ENCODE measurements at regions not wholly inside any gene's neighbourhood (a gene's known extent, or its start where the extent isn't known, plus 50 kb on each side); places are given as distances from the start of the nearest gene placed in this dataset.

GRCh38 chr15:100778831-100779288, 100.8 kb upstream of the ALDH1A3 start (continued):
- TF ChIP-seq ETV6 (conservative IDR thresholded peaks at IDR 0.05 in 1 of 2, IDR thresholded peaks at IDR 0.05 in 1 of 2; ENCODE audit: borderline replicate concordance in 1 of 2, low read depth in 1 of 2) (no peak), SREBF2 (IDR thresholded peaks at IDR 0.05; ENCODE audit: low read length) (no peak), RCOR1 (conservative IDR thresholded peaks at IDR 0.05; ENCODE audit: low read depth, low read length) (no peak), WRNIP1 (IDR thresholded peaks at IDR 0.05; ENCODE audit: borderline replicate concordance, low read depth, low read length) (no peak), MTA3 (IDR thresholded peaks at IDR 0.05; ENCODE audit: borderline replicate concordance, low read length) (no peak)

- ChIA-PET CTCF (no interaction called here), RAD21 (ENCODE audit: unreplicated experiment) (no interaction called here), POLR2A (no interaction called here), SMC1A (ENCODE audit: uncharacterized antibody, unreplicated experiment) (no interaction called here)
- FAIRE-seq (no peak), DNase-seq (ENCODE audit: low read depth, low spot score) (no peak), ATAC-seq (no peak)
- H2AFZ ChIP-seq (ENCODE audit: control insufficient read depth, low read depth, low read length) = no peak overlapping the region
- no peaks in the 10 kb centered on the region for H3K9me3 ChIP-seq (replicated peaks; ENCODE audit: control insufficient read depth, insufficient read depth, low read length)
- 31% methylated on average over 17 of the region's 17 CpGs for WGBS (ENCODE audit: insufficient coverage, insufficient replicate concordance, low lambda C conversion rate, missing lambda C conversion rate)
- no peak overlapping the region for H3K27ac ChIP-seq (ENCODE audit: control insufficient read depth, insufficient read depth)
- H3K4me1 ChIP-seq (ENCODE audit: control insufficient read depth, insufficient read depth, low read length) = no peaks in the 10 kb centered on the region
- in situ Hi-C loops (cut with MboI) = no loop called here
- H3K79me2 ChIP-seq (ENCODE audit: control insufficient read depth, insufficient read depth, low read length) = no peaks in the 10 kb centered on the region
- no peaks in the 10 kb centered on the region for H3K36me3 ChIP-seq (ENCODE audit: control insufficient read depth in 2 of 2, insufficient read depth in 2 of 2, low read length in 1 of 2)
- BruUV-seq (replicated peaks) = no TSS peak
- H3K27me3 ChIP-seq (replicated peaks in 1 of 2; ENCODE audit: control insufficient read depth in 2 of 2, insufficient read depth in 2 of 2, low read length in 1 of 2) = no peaks in the 10 kb centered on the region; a peak in 1 of 4 replicates
- H4K20me1 ChIP-seq (ENCODE audit: control insufficient read depth, insufficient read depth) = no peaks in the 10 kb centered on the region
- no peak overlapping the region for H3K4me3 ChIP-seq
- H3K4me2 ChIP-seq (ENCODE audit: control insufficient read depth, insufficient read depth) = no peak overlapping the region
- TF ChIP-seq ZNF274 (IDR thresholded peaks at IDR 0.05; ENCODE audit: insufficient read depth, insufficient read length) (no peak), CREM (IDR thresholded peaks at IDR 0.05; ENCODE audit: low read depth) (no peak), PKNOX1 (IDR thresholded peaks at IDR 0.05) (no peak), NFYA (IDR thresholded peaks at IDR 0.05; ENCODE audit: borderline replicate concordance, low read depth, low read length) (no peak), ZNF207 (IDR thresholded peaks at IDR 0.05; ENCODE audit: borderline replicate concordance) (no peak), BCL11A (IDR thresholded peaks at IDR 0.05; ENCODE audit: low read depth, low read length) (no peak), PBX3 (IDR thresholded peaks at IDR 0.05; ENCODE audit: insufficient replicate concordance, low read depth, low read length) (no peak), USF2 (IDR thresholded peaks at IDR 0.05; ENCODE audit: borderline replicate concordance, low read depth, low read length) (no peak), JUND (IDR thresholded peaks at IDR 0.05; ENCODE audit: low read depth, low read length) (no peak), YY1 (IDR thresholded peaks at IDR 0.05; ENCODE audit: low read depth, low read length) (no peak)
- no peak overlapping the region for H3K9ac ChIP-seq (ENCODE audit: control insufficient read depth, insufficient read depth, low read length)
- intact Hi-C loops (cut with micrococcal nuclease; ENCODE audit: unreplicated experiment) = no loop called here
Measured at GRCh38 chr15:100779331-100780207, 100.1 kb upstream of the ALDH1A3 start.

Measured in GM12878 (cell line).